HUES48 (cell line): ENCODE measurements at regions not wholly inside any gene's neighbourhood (a gene's known extent, or its start where the extent isn't known, plus 50 kb on each side); places are given as distances from the start of the nearest gene placed in this dataset.

ENCODE experiments used
- H3K27ac ChIP-seq: one replicate; pipeline ENCODE4 v1.7.0; 2013; ENCODE audit warnings: low read depth, low read length, inconsistent platforms
- H3K27me3 ChIP-seq: 2 replicates; pipeline ENCODE4 v1.6.1; 2013; ENCODE audit warnings: mild to moderate bottlenecking, low read length; ENCODE audit not compliant: control insufficient read depth, insufficient read depth
- H3K36me3 ChIP-seq: 2 replicates; pipeline ENCODE4 v1.6.1; 2013; ENCODE audit warnings: low read length; ENCODE audit not compliant: control insufficient read depth, insufficient read depth
- H3K4me1 ChIP-seq: 2 replicates; pipeline ENCODE4 v1.6.1; 2013; ENCODE audit warnings: mild to moderate bottlenecking, low read length; ENCODE audit not compliant: control insufficient read depth, insufficient read depth
- H3K4me3 ChIP-seq: 2 replicates; pipeline ENCODE4 v1.5.1; 2013; ENCODE audit warnings: mild to moderate bottlenecking, low read depth, low read length
- H3K9ac ChIP-seq: 2 replicates; pipeline ENCODE4 v1.6.1; 2013; ENCODE audit warnings: mild to moderate bottlenecking, low read depth, low read length, moderate library complexity
- H3K9me3 ChIP-seq: 2 replicates; pipeline ENCODE4 v1.6.1; 2013; ENCODE audit warnings: low read length; ENCODE audit not compliant: control insufficient read depth, insufficient read depth

GRCh38 chr10:10235003-10235402 is 782.7 kb upstream of the CELF2 start:
- Histone ChIP-seq H3K4me1 (no peaks in the 10 kb centered on the region), H3K27me3 (no peaks in the 10 kb centered on the region), H3K9ac (no peak overlapping the region), H3K36me3 (no peaks in the 10 kb centered on the region), H3K4me3 (no peak overlapping the region), H3K27ac (no peak overlapping the region), H3K9me3 (no peaks in the 10 kb centered on the region)

- Histone ChIP-seq H3K4me3 (no peak overlapping the region), H3K27ac (no peak overlapping the region), H3K4me1 (no peaks in the 10 kb centered on the region)
These were observed 770.1 kb upstream of the CELF2 start for GRCh38 chr10:10247585-10247984.

GRCh38 chr10:10256860-10257259 is 760.8 kb upstream of the CELF2 start:
- no peak overlapping the region for H3K4me3 ChIP-seq
- H3K27me3 ChIP-seq, result no peaks in the 10 kb centered on the region
- no peak overlapping the region for H3K9ac ChIP-seq
- no peaks in the 10 kb centered on the region for H3K36me3 ChIP-seq
- no peak overlapping the region for H3K27ac ChIP-seq
- H3K4me1 ChIP-seq, result no peaks in the 10 kb centered on the region
- peaks cover 6% of the 10 kb centered on the region; the same call in 1 of the 2 replicates for H3K9me3 ChIP-seq

More at GRCh38 chr10:10247585-10247984, 770.1 kb upstream of the CELF2 start:
- H3K9me3 ChIP-seq, result no peaks in the 10 kb centered on the region
- H3K9ac ChIP-seq, result no peak overlapping the region
- H3K36me3 ChIP-seq, result no peaks in the 10 kb centered on the region
- H3K27me3 ChIP-seq, result no peaks in the 10 kb centered on the region

- Histone ChIP-seq H3K27me3 (no peaks in the 10 kb centered on the region), H3K27ac (no peak overlapping the region), H3K9ac (no peak overlapping the region), H3K4me3 (no peak overlapping the region), H3K9me3 (peaks cover 6% of the 10 kb centered on the region; the same call in 1 of the 2 replicates), H3K36me3 (no peaks in the 10 kb centered on the region), H3K4me1 (no peaks in the 10 kb centered on the region)
These were observed 758.7 kb upstream of the CELF2 start for GRCh38 chr10:10259013-10259412.

GRCh38 chr10:10270126-10271050 is 747.3 kb upstream of the CELF2 start:
- no peaks in the 10 kb centered on the region for H3K36me3 ChIP-seq
- H3K9me3 ChIP-seq, result no peaks in the 10 kb centered on the region
- H3K27ac ChIP-seq, result no peak overlapping the region
- H3K27me3 ChIP-seq, result no peaks in the 10 kb centered on the region
- H3K9ac ChIP-seq, result no peak overlapping the region
- H3K4me3 ChIP-seq, result no peak overlapping the region
- no peaks in the 10 kb centered on the region for H3K4me1 ChIP-seq

- Histone ChIP-seq H3K27me3 (no peaks in the 10 kb centered on the region), H3K9me3 (no peaks in the 10 kb centered on the region), H3K4me1 (no peaks in the 10 kb centered on the region), H3K9ac (no peak overlapping the region), H3K27ac (no peak overlapping the region), H3K36me3 (no peaks in the 10 kb centered on the region), H3K4me3 (no peak overlapping the region)
These were observed 746.0 kb upstream of the CELF2 start for GRCh38 chr10:10271639-10272192.

GRCh38 chr10:10273661-10274060 is 744.0 kb upstream of the CELF2 start:
- no peaks in the 10 kb centered on the region for H3K27me3 ChIP-seq
- H3K4me3 ChIP-seq, result no peak overlapping the region
- no peaks in the 10 kb centered on the region for H3K36me3 ChIP-seq
- H3K9ac ChIP-seq, result no peak overlapping the region
- H3K27ac ChIP-seq, result no peak overlapping the region
- no peaks in the 10 kb centered on the region for H3K4me1 ChIP-seq
- no peaks in the 10 kb centered on the region for H3K9me3 ChIP-seq

- Histone ChIP-seq H3K27me3 (no peaks in the 10 kb centered on the region), H3K36me3 (no peaks in the 10 kb centered on the region), H3K4me3 (no peak overlapping the region), H3K27ac (no peak overlapping the region), H3K9ac (no peak overlapping the region), H3K4me1 (no peaks in the 10 kb centered on the region), H3K9me3 (no peaks in the 10 kb centered on the region)
These were observed 737.8 kb upstream of the CELF2 start for GRCh38 chr10:10279906-10280305.

- Histone ChIP-seq H3K9me3 (no peaks in the 10 kb centered on the region), H3K27me3 (no peaks in the 10 kb centered on the region), H3K36me3 (no peaks in the 10 kb centered on the region), H3K4me3 (no peak overlapping the region), H3K9ac (no peak overlapping the region), H3K27ac (no peak overlapping the region), H3K4me1 (peaks cover 33% of the 10 kb centered on the region)
These were observed 725.2 kb upstream of the CELF2 start for GRCh38 chr10:10292501-10292900.

- Histone ChIP-seq H3K27ac (peak overlapping the region; percentile 76), H3K9ac (no peak overlapping the region), H3K27me3 (no peaks in the 10 kb centered on the region), H3K36me3 (no peaks in the 10 kb centered on the region), H3K4me3 (no peak overlapping the region), H3K9me3 (no peaks in the 10 kb centered on the region), H3K4me1 (peaks cover 33% of the 10 kb centered on the region)
These were observed 724.6 kb upstream of the CELF2 start for GRCh38 chr10:10293041-10293440.

- no peaks in the 10 kb centered on the region for H3K36me3 ChIP-seq
- H3K4me1 ChIP-seq, result peaks cover 33% of the 10 kb centered on the region
- H3K9me3 ChIP-seq, result no peaks in the 10 kb centered on the region
- no peak overlapping the region for H3K9ac ChIP-seq
- 0 out of 2 replicates have a peak overlapping the region, but pooled peaks have one; percentile 24 for H3K4me3 ChIP-seq
- peak overlapping the region; percentile 76 for H3K27ac ChIP-seq
- H3K27me3 ChIP-seq, result no peaks in the 10 kb centered on the region
These were observed 724.2 kb upstream of the CELF2 start for GRCh38 chr10:10293481-10293951.
